ENCODE measurements at regions not wholly inside any gene's neighbourhood (a gene's known extent, or its start where the extent isn't known, plus 50 kb on each side); places are given as distances from the start of the nearest gene placed in this dataset.
"Not testable (repeated sequence)": the region's sequence is repeated elsewhere in the genome, so short reads cannot be mapped to it uniquely, and the experiment has no call there.

GRCh38 chr18:9003406-9004100, 98.9 kb upstream of the NDUFV2 start:
- DNase-seq (no peak), ATAC-seq (no peak)
- Histone ChIP-seq H3K27me3 (ENCODE audit: low read length) (no peaks in the 10 kb centered on the region), H3K79me2 (ENCODE audit: low read length) (no peaks in the 10 kb centered on the region), H4K20me1 (ENCODE audit: low read length) (no peaks in the 10 kb centered on the region), H3K9ac (ENCODE audit: low read length) (no peak overlapping the region), H3K9me3 (ENCODE audit: low read length) (no peaks in the 10 kb centered on the region), H3K9me2 (replicated peaks; ENCODE audit: low read length) (no peaks in the 10 kb centered on the region), H3K4me1 (ENCODE audit: insufficient read depth, low read length) (no peaks in the 10 kb centered on the region; the same call in 1 of the 2 replicates), H2AFZ (ENCODE audit: low read length) (no peak overlapping the region), H3K4me2 (ENCODE audit: low read length) (no peak overlapping the region), H3K4me3 (ENCODE audit: low read length) (no peak overlapping the region), H3F3A (ENCODE audit: low read length, unreplicated experiment) (no peaks in the 10 kb centered on the region), H3K27ac (ENCODE audit: low read length) (no peak overlapping the region), H3K36me3 (ENCODE audit: low read depth, low read length) (no peaks in the 10 kb centered on the region)
- intact Hi-C loops (cut with micrococcal nuclease): no loop called here
- no TSS peak for BruUV-seq (replicated peaks)
- no peak for TF ChIP-seq EZH2phosphoT487 (IDR thresholded peaks at IDR 0.05; ENCODE audit: borderline replicate concordance, low read length)
- no peak for TF ChIP-seq EZH2 (IDR thresholded peaks at IDR 0.05; ENCODE audit: low read length, unreplicated experiment)
- TF ChIP-seq, protein P1, sequence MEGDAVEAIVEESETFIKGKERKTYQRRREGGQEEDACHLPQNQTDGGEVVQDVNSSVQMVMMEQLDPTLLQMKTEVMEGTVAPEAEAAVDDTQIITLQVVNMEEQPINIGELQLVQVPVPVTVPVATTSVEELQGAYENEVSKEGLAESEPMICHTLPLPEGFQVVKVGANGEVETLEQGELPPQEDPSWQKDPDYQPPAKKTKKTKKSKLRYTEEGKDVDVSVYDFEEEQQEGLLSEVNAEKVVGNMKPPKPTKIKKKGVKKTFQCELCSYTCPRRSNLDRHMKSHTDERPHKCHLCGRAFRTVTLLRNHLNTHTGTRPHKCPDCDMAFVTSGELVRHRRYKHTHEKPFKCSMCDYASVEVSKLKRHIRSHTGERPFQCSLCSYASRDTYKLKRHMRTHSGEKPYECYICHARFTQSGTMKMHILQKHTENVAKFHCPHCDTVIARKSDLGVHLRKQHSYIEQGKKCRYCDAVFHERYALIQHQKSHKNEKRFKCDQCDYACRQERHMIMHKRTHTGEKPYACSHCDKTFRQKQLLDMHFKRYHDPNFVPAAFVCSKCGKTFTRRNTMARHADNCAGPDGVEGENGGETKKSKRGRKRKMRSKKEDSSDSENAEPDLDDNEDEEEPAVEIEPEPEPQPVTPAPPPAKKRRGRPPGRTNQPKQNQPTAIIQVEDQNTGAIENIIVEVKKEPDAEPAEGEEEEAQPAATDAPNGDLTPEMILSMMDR (conservative IDR thresholded peaks at IDR 0.05; ENCODE audit: low read depth, low read length): no peak
- POLR2A ChIA-PET (ENCODE audit: unreplicated experiment): no interaction called here
- CTCF ChIA-PET: no interaction called here

GRCh38 chr18:9004308-9004707, 98.2 kb upstream of the NDUFV2 start:
- intact Hi-C loops (cut with micrococcal nuclease); ATAC-seq; H3K4me1 ChIP-seq (ENCODE audit: insufficient read depth, low read length); H3F3A ChIP-seq (ENCODE audit: low read length, unreplicated experiment); H3K36me3 ChIP-seq (ENCODE audit: low read depth, low read length); H3K79me2 ChIP-seq (ENCODE audit: low read length); H2AFZ ChIP-seq (ENCODE audit: low read length); H3K27me3 ChIP-seq (ENCODE audit: low read length); H3K9me2 ChIP-seq (replicated peaks; ENCODE audit: low read length); POLR2A ChIA-PET (ENCODE audit: unreplicated experiment); BruUV-seq (replicated peaks); H3K4me2 ChIP-seq (ENCODE audit: low read length); CTCF ChIA-PET; H3K27ac ChIP-seq (ENCODE audit: low read length); H3K9me3 ChIP-seq (ENCODE audit: low read length); H3K4me3 ChIP-seq (ENCODE audit: low read length); DNase-seq; H4K20me1 ChIP-seq (ENCODE audit: low read length); H3K9ac ChIP-seq (ENCODE audit: low read length): not testable (repeated sequence)

- H3K36me3 ChIP-seq (ENCODE audit: low read depth, low read length); POLR2A ChIA-PET (ENCODE audit: unreplicated experiment); H3K9me2 ChIP-seq (replicated peaks; ENCODE audit: low read length); BruUV-seq (replicated peaks); H3K27ac ChIP-seq (ENCODE audit: low read length); H3K4me3 ChIP-seq (ENCODE audit: low read length); H3K4me2 ChIP-seq (ENCODE audit: low read length); H3K27me3 ChIP-seq (ENCODE audit: low read length); intact Hi-C loops (cut with micrococcal nuclease); H3K9ac ChIP-seq (ENCODE audit: low read length); CTCF ChIA-PET; H4K20me1 ChIP-seq (ENCODE audit: low read length); DNase-seq; H3K79me2 ChIP-seq (ENCODE audit: low read length); H3K9me3 ChIP-seq (ENCODE audit: low read length); H3F3A ChIP-seq (ENCODE audit: low read length, unreplicated experiment); H2AFZ ChIP-seq (ENCODE audit: low read length); H3K4me1 ChIP-seq (ENCODE audit: insufficient read depth, low read length); ATAC-seq: not testable (repeated sequence)
These were observed 94.8 kb upstream of the NDUFV2 start for GRCh38 chr18:9007700-9008099.

GRCh38 chr18:9008200-9008708, 94.2 kb upstream of the NDUFV2 start:
- DNase-seq: no peak
- Histone ChIP-seq H3K4me3 (ENCODE audit: low read length) (no peak overlapping the region), H2AFZ (ENCODE audit: low read length) (no peak overlapping the region), H3K27ac (ENCODE audit: low read length) (no peak overlapping the region), H3K79me2 (ENCODE audit: low read length) (no peaks in the 10 kb centered on the region), H4K20me1 (ENCODE audit: low read length) (no peaks in the 10 kb centered on the region), H3K36me3 (ENCODE audit: low read depth, low read length) (no peaks in the 10 kb centered on the region), H3K27me3 (ENCODE audit: low read length) (no peaks in the 10 kb centered on the region), H3K4me2 (ENCODE audit: low read length) (no peak overlapping the region), H3K9me3 (ENCODE audit: low read length) (no peaks in the 10 kb centered on the region), H3F3A (ENCODE audit: low read length, unreplicated experiment) (no peaks in the 10 kb centered on the region), H3K9me2 (replicated peaks; ENCODE audit: low read length) (no peaks in the 10 kb centered on the region), H3K9ac (ENCODE audit: low read length) (no peak overlapping the region), H3K4me1 (ENCODE audit: insufficient read depth, low read length) (no peaks in the 10 kb centered on the region)
- BruUV-seq (replicated peaks): no TSS peak
- TF ChIP-seq EZH2 (IDR thresholded peaks at IDR 0.05; ENCODE audit: low read length, unreplicated experiment) (no peak), EZH2phosphoT487 (IDR thresholded peaks at IDR 0.05; ENCODE audit: borderline replicate concordance, low read length) (no peak)
- no peak for ATAC-seq
- CTCF ChIA-PET: no interaction called here
- intact Hi-C loops (cut with micrococcal nuclease): no loop called here
- POLR2A ChIA-PET (ENCODE audit: unreplicated experiment): no interaction called here

All from PC-3 (cell line).